GM18861 (cell line): ENCODE measurements at regions not wholly inside any gene's neighbourhood (a gene's known extent, or its start where the extent isn't known, plus 50 kb on each side); places are given as distances from the start of the nearest gene placed in this dataset.

Source experiments
- ATAC-seq: cut with Tn5 transposase; IDR thresholded peaks from one replicate; pipeline ENCODE4 v1.9.1; 2021; ENCODE audit not compliant: unreplicated experiment

DNA sequence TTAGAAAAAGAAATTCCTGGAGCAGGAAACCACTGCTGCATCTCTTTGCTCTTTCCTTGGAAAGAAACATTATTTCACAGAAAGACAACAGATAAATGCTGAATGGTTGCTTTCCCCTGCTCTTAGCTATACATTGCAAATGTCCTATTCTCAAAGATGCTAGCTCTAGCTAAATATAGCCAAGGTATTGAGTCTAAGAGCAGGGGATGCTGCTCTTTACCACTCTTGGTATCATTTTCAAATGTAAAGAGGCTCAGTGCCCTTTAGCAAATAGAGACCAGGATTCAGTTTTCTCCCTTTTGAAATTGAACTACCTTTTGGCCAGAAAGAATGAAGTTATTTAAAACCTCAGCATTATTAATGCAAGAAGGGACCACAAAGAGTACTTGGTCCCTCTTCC, 104.0 kb upstream of the FUT8 start:
- no peak for ATAC-seq

DNA sequence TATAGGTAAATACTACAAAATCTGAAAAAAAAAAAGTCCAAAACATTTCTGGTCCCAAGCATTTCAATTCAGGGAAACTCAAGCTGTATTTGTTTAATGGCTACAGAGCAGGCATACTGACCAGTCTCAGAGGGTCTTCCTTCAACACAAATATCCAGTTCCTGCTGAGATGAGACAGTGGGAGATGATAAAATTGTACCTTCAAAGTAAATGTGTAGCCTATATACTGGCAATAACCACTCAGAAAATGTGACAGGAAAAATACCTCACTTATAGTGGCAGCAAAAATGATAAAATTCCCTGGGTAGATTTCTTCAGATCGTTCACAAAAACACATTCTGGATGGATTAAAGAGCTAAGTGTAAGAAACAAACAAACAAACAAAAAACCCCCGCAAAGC, 102.0 kb upstream of the FUT8 start:
- ATAC-seq, result no peak

DNA sequence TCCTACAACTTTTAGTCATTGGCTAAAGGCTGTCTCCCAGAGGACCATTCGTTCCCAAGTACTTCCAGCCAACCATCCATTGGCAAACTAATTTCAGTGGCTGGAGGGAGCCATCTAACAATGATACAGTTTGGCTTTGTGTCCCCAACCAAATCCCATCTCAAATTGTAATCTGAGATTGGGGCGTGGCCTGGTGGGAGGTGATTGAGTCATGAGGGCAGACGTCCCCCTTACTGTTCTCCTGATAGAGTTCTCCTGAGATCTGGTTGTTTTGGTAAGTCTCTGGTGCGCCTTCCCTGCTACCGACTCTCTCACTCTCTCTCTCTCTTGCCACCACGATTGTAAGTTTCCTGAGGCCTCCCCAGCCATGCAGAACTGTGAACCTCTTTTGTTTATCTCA, 99.7 kb upstream of the FUT8 start:
- no peak for ATAC-seq

DNA sequence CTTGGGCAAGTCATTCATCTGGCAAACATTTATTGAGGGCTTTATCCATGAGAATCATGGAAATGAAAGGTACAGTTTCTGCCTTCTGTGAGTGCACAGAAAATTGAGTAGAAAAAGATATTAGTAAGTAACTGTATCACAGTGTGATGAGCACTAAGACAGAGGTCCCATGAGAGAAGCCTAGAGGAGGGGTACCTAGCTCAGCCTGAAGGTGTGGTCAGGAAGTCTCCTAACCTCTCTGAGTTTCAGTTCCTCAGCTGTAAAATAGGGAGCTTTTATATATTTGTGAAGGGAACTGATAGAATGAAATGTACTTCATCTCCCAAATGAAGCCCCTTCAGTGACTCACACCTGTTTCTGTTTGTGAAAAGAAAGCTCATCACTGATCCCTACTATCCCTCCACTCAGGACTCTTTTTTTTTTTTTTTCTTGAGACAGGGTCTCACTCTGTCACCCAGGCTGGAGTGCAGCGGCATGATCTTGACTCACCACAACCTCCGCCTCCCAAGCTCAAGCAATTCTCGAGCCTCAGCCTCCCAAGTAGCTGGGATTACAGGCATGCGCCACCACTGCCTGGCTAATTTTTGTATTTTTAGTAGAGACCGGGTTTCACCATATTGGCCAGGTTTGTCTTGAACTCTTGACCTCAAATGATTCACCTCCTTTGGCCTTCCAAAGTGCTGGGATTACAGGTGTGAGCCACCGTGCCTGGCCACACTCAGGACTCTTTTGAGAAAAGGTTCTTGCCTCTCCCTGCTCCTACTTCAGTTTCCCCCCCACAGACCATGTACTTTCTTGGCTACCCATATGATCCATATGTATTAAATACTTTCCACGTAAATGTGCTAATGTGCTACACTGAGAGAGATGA, 93.7 kb upstream of the FUT8 start:
- peak; percentile 57 for ATAC-seq

DNA sequence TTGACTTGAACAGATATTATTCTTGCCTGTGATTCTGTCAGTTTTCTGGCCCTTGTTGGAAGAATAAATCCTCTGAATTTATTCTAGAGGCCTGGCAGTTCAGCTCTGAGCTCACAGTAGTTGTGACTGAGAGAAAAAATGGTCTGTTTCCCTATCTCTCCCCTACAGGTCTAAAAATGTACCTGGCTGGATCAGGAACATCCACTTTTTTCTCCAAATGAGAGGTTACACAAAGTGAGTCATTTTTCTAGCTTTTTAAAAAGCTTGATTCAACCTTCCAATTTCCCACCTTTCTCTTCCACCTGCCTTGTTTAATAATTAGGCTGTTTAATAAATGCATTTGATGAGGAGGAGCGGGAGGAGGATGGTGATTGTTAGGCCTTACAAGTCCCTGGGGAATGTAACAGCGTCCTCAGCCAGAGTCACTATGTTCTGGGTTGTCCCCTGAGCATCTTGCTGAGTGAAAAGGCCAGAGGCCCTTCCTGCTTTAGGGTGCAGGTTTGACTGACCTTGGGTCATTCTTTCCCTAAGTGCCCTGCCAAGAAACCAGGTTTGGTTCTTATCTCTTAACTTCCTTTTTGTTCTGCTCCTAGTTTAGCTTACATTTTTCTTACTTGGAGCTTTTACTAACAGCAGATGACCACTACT, 91.7 kb upstream of the FUT8 start:
- ATAC-seq, result no peak

DNA sequence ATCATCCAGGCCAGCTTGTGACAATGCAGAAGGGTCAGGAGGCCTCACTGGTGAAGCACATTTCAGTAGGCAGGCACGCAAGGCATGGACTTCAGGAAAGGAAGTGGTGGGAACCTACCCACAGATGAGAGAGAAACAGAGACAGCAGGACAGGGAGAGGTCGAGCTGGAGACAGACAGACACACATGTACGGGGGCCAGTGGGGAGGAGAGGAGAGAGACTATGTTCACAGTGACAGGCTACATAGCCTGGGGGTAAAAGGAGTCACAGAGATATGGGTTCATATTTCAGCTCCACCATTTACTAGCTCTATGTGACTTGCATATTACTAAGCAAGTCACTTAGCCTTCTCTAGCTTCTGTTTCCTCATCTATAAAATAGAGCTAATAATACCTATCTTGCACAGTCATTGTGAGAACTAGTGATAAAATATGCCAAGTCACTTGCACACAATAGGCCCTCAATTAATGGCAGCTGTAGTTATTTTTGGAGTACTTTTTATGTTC, 91.1 kb upstream of the FUT8 start:
- peak; percentile 29 for ATAC-seq

DNA sequence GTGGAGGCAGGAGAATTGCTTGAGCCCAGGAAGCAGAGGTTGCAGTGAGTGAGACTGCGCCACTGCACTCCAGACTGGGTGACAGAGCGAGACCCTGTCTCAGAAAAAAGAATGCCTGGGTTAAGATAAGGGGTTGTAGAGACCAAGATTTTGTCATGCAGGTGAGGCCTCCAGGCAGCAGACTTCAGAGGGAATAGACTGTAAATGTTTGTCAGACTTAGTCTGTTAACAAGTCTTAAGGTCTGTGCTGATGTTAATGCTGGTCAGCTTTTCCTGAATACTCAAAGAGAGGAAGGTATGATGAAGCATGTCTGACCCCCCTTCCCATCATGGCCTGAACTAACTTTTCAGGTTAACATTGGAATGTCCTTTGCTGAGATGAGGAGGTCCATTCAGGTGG, 83.0 kb upstream of the FUT8 start:
- ATAC-seq, result no peak

DNA sequence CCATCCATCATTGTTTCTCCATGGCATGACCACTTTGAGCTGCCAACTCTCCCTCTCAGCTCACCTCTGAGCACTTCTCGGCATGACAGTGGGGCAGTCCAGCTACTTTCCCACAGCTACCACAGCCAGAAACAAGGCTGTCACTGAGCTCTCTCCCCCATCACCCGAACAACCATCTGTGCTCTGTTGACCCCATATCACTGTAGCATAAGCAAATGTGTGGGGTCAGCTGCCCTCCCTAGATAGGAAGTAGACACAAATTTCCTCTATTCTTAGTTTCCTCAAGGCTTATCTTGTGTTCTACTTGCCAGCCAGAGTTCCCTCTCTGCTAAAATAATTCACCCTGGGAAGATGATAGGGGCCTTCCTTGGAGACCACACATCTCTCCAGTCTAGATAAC, 82.6 kb upstream of the FUT8 start:
- no peak for ATAC-seq

DNA sequence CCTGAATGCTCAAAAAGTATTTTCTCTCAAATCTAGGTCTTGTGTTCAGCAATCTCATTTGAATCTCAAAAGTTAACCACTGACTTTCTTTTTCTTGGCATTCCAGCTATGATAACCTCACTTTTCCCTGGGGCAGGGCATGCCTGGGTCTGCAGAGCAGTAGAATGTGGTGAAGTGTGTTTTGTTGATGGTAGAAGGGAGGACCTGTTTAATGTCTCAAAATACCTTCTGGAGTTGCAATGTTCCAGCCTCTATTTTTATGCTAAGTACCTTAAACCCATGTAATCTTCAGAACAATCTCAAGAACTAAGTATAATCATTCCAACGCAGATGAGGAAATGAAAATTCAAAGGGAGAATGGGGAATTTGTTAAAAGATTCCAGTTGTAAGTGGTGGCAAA, 82.1 kb upstream of the FUT8 start:
- ATAC-seq, result no peak

DNA sequence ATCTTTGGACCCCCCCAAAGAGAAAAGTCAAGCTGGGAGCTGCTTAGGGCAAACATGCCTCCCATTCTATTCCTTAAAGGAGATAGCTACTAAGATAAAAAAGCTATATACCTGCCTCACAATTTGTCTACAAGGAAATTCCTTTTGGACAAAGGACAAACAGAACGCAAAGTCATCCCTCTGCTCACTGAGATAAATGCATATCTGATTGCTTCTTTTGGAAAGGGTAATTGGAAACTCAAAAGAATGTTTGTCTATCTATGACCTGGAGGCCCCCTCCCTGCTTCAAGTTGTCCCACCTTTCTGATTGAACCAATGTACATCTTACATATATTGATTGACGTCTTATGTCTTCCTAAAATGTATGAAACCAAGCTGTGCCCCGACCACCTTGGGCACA, 80.9 kb upstream of the FUT8 start:
- ATAC-seq, result no peak

DNA sequence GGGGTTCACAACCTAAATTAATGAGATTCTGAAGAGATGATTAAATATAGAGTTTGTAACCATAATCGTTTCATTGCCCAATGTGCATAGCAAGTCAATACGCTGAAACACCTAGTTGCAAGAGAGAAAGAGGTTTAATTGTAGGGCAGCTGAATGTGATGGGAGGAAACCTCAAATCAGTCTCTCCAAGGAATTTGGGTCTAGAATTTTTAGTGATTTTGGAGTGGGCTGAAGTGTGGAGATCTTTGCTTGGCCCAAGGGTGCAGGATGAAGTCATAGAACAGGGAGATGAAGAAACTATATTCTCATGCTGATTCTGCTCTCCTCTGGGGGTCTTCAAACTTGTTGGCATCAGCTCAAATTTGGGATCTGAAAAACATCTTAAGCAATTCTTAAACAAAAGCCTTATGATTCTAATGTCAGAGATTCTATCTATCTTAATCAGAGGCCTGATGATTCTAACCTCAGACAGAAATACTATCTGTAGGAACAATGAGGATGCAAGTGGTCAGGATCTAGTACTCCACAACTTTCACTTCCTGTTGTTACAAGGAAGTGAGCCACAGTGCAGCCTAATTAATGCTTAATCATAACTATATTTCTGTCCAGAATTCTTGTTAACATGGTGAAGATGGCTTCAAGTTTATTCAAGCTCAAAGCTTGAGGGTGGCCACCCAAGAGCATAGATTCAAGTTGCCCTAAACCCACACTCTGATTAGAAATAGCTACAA, 80.2 kb upstream of the FUT8 start:
- ATAC-seq, result no peak

DNA sequence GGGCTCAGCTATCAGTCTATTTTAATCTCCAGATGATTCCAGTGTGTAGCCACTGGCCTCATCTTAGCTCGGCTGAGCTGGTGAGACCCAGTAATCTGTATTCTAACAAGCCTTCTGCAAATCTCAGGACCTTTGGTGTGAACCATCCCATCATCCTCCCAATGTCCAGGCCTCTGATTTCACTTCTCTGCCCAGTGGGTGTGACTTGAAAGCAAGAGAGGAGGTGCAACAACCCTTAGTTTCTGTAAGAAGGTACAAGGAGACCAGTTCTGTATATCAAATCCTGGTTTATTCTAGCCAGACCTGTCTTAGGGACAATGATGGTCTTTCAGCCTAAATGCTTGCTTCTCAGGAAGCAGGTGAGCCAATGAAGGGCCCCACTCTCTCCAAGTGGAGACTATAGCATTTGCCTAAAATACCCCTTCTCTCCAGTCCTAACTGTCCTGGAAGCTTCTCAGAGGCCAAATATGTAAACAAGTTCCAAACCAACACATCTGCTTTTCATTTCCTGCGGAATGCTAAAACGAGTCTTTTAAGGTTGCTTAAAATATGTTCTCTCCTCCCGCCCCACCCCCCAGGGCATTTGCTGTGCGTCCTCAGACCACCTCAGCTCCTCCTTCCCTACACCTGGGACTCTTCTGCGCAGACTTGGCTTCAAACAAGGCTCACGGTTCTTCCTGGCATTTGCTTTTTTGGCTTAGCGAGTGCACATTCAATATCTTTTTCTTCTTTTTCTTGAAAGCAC, 78.4 kb upstream of the FUT8 start:
- no peak for ATAC-seq

DNA sequence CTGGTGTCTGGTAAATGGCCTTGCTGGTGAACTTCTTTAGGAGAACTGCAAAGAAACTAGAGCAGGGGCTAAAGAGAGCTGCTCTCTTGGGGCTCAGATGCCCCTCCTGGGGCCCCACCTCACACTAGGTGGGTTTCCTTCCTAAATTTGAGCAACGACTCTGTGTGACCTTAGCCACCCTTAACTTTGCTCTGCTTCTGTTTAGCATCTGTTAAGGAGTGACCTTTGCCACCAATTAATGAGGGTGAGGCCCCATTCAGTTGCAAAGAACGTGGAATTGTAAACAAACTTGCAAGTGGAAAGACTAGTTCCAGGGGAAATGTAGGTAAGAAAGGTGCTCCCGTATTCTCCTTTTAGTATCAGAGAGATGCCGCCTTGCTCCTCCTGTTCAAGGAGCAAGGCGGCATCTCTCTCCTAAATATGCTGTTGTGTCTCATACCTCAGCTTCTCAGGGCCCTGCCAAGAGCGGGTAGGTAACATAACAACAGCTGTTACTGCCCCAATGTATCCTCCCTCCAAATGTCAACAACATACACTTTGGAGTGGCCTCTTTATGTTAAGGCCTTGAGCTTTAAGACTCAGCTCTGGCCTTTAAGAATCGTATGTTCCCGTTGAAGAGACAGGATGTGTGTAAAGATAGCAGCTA, 77.6 kb upstream of the FUT8 start:
- no peak for ATAC-seq

DNA sequence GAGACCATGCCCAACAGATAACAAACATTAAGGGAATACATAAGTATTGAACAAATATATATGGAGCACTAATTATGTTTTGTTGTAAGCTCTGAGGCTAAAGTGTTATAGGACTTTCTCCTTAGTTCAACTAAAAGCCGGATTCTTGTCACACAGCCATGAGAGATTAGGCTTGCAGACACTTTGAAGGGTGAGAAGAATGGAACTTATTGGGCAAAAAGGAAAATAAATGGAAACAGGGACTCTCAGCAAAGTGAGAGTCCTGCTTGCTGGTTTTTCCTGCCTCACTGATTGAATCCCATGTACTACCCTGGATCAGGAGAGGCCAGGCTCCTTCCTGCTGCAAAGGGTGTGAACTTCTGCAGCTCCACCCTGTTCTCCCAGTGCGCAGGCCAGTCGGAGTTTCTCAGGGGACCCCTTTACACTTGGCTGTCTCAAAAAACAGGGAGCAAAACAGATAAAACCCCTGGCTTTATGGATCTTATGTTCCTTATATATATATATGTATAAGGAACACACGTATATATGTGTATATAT, 77.1 kb upstream of the FUT8 start:
- no peak for ATAC-seq

DNA sequence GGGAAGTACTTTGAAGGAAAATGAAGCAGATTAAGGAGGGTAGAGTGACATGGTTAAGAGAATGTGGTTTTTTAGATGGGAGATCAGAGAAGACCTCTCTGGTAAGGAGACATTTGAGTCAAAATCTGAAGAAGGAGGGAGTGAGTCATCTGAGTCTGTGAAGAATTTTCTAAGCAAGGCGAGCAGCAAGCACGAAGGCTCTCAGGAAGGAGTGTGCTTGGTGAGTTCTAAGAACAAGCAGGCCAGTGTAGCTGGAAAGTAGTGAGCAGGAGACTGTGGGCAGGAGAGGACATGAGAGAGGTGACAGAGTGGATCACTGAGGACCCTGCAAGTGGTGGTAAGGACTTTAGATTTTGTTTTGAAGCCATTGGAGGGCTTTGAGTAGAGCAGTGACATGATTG, 76.3 kb upstream of the FUT8 start:
- ATAC-seq, result peak; percentile 59

DNA sequence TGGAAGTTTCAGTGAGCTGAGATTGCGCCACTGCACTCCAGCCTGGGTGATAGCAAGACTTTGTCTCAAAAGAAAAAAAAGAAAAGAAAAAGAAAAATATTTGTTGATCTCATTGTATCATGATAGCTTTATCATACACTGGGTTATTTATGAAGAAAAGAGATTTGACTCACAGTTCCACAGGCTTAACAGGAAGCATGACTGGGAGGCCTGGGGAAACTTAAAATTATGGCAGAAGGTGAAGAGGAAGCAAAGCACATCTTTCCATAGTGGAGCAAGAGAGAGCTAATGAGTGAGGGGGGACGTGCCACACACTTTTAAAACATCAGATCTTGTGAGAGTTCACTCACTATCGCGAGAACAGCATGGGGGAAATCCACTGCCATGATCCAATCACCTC, 72.7 kb upstream of the FUT8 start:
- ATAC-seq, result no peak

DNA sequence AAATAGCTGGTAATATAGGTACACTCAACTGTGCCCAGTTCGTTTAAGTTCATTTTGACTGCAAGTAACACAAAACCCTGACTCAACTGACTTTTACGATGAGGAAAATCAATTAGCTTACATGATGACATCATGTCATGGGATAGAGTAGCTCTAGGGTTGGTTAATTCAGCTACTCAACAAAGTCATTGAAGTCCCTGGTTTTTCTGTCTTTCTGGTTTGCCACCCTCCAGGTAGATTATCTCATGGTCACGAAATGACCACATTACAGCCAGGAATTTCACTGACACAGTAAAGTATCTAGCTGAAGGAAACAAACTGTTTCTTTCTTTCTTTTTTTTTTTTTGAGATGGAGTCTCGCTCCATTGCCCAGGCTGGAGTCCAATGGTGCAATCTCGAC, 68.5 kb upstream of the FUT8 start:
- ATAC-seq, result no peak

DNA sequence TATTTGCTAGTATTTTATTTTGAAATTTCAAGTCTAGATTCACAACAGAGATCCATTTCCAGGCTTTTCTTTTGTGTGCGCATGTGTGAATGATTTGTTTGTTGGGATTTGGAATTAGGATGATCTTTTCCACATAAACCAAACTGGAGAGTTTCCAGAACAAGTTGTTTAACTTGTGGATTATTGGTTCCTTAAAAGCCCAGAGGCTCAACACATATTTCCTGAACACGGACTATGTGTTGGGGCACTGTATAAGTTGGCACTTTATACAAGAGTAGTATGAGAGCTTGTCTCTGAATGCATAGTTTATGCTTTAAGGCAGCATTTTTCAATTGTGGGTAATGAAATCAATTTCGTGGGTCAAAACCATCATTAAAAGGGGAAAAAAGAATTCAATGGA, 67.3 kb upstream of the FUT8 start:
- ATAC-seq, result no peak

DNA sequence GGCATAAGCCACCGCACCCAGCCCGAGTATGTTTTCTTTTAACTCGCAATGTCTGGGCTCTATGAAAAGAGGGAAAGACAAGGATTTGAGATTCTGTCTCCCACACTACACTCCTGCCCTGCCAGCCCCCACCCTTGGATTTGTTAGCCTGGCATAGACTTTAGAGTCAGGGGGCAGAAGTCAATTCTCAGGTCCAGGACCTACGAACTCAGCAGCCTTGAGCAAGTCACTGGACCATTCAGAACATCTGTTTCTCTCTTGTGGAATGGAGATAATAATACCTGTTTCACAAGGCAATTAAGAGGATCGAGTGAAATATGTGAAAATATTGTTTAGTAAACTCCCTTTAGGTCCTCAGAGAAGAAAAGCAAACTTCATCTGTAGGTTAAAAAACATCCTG, 66.1 kb upstream of the FUT8 start:
- ATAC-seq, result no peak

DNA sequence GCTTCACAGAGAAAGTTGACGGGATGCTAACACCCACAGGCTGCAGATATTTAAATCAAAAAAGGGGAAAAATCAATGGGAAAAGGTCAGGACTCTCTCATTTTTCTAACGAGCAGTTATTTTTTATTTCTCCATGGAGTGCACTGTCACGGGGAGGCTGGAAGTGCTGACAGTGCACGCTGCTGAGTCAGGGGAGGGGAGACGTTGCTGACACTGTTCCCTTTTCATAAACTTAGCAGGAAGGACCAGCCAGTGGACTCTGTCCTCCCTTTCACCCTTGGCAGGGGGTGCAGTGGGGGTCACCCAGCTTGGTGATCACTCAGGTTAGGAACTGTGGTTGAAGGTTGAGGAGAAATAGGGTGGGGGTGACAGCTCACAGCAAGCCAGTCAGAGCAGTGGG, 65.6 kb upstream of the FUT8 start:
- no peak for ATAC-seq
